ENCODE measurements at regions not wholly inside any gene's neighbourhood (a gene's known extent, or its start where the extent isn't known, plus 50 kb on each side); places are given as distances from the start of the nearest gene placed in this dataset.

DNA sequence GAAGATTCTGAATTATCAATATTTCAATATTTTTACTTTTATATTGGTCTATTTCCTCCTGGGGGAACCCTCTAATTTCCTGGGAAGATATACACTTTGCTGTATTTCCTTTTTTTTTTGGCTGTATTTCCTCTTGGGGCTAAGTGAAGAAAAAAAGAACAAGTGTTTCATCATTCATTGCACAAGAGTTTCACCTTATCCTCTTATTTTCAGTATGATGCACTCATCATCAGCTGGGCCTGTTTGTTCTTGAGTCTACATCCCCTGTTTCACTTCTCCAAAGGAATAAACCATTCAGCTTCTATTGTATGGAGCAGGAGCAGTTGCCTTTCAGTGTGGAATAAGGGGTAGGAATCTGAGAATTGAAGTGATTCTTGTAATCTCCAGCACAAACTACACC, 210.8 kb downstream of the FAM170A start:
- no peak for DNase-seq (ENCODE audit: low read depth)
- H3K4me3 ChIP-seq (ENCODE audit: low read depth, low read length): no peak overlapping the region
- TF ChIP-seq, protein P1, sequence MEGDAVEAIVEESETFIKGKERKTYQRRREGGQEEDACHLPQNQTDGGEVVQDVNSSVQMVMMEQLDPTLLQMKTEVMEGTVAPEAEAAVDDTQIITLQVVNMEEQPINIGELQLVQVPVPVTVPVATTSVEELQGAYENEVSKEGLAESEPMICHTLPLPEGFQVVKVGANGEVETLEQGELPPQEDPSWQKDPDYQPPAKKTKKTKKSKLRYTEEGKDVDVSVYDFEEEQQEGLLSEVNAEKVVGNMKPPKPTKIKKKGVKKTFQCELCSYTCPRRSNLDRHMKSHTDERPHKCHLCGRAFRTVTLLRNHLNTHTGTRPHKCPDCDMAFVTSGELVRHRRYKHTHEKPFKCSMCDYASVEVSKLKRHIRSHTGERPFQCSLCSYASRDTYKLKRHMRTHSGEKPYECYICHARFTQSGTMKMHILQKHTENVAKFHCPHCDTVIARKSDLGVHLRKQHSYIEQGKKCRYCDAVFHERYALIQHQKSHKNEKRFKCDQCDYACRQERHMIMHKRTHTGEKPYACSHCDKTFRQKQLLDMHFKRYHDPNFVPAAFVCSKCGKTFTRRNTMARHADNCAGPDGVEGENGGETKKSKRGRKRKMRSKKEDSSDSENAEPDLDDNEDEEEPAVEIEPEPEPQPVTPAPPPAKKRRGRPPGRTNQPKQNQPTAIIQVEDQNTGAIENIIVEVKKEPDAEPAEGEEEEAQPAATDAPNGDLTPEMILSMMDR (IDR thresholded peaks at IDR 0.05; ENCODE audit: control insufficient read depth, extremely low read depth, insufficient read depth): no peak

DNA sequence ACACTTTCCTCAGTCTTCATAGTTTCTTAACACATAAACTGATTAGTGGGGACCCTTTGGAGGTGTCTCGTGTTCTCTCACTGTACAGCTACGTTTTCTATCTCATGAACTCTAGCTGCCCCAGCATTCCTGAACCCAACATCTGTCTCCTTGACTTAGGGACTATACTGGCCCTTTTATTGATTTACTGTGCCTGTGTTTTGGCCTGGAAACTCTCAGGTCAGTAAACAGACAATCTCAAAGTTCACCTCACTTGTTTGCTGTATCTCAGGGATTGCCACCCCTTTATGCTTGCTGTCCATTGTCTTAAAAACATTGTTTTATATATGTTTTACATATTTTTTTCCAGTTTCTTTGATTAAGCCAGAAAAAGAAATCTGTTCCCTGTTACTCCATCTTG, 222.8 kb downstream of the FAM170A start:
- DNase-seq (ENCODE audit: low read depth): no peak
- TF ChIP-seq, protein P1 (IDR thresholded peaks at IDR 0.05; ENCODE audit: control insufficient read depth, extremely low read depth, insufficient read depth): no peak
- H3K4me3 ChIP-seq (ENCODE audit: low read depth, low read length): no peak overlapping the region

DNA sequence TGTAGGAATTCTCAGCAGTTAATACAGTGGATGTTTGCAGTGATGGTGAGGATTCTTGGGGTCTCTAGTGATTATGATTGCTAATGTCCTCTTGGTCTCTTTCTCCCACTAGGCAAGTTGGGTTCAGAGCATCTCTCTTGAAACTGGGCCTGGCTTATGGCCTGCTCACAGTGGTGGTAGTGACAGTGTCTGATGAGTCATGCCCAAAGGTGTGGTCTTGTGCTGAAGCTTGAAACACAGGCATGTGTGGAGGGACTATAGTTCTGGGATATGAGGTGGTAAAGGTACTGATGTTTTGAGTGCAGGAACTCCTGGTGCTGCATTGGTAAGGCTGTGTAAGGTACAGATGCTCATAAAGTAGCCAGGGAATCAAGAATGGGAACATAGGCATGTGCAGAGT, 231.1 kb downstream of the FAM170A start:
- DNase-seq (ENCODE audit: low read depth): no peak
- TF ChIP-seq, protein P1 (IDR thresholded peaks at IDR 0.05; ENCODE audit: control insufficient read depth, extremely low read depth, insufficient read depth): no peak
- H3K4me3 ChIP-seq (ENCODE audit: low read depth, low read length): no peak overlapping the region

DNA sequence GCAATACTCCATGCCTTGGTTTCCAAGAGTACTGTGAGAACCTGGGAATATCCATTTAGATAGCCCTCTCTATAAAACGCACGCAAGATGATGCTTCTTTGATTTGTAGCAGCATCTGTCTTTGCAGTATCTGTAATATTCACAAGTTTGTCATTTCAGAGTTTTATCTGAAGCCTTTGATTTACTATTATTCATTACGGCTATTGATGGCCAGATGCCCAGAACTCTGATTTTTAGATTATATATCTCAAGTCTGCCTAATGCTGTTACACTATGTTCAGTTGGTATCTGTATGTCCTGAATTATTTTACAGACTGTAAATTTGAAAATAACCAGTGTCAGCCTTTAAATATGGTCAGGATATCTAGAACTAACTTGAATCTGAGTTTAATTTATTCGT, 233.3 kb downstream of the FAM170A start:
- TF ChIP-seq, protein P1 (IDR thresholded peaks at IDR 0.05; ENCODE audit: control insufficient read depth, extremely low read depth, insufficient read depth): no peak
- no peak for DNase-seq (ENCODE audit: low read depth)
- no peak overlapping the region for H3K4me3 ChIP-seq (ENCODE audit: low read depth, low read length)

DNA sequence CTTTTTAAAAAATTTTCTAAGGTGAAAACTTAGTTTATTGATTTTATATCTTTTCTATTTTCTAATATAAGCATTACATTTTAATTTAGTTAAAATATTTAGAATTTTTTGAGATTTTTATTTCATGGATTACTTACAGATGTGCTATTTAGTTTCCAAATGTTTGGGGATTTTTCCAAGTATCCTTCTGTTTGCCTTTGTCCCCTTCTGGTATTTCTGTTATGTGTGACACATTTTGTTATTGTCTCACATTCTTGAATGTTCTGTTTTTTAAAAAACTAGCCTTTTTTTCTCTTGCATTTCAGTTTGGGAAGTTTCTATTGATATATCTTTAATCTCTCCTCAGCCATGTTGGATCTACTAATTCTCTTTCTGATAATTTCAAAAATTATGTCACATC, 234.9 kb downstream of the FAM170A start:
- TF ChIP-seq, protein P1 (IDR thresholded peaks at IDR 0.05; ENCODE audit: control insufficient read depth, extremely low read depth, insufficient read depth): no peak
- DNase-seq (ENCODE audit: low read depth): no peak
- no peak overlapping the region for H3K4me3 ChIP-seq (ENCODE audit: low read depth, low read length)

DNA sequence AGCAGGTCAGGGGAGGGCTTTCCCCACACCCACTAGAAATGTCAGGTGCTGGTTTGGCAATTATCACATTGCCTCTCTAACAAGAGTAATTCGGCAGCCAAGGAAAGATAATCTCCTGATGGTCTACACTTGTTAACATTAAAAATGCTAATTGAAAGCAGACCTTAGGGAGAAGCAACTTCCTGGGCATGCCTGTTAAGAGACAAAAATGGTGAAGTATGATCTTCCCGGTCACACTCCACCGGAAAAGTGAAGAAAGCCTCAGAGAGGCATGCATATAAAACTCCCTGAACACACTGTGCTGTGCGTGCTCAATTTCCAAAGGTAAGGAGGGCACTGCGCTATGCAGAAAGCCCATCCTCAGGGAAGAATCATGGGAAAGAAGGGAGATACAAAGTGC, 244.3 kb downstream of the FAM170A start:
- H3K4me3 ChIP-seq (ENCODE audit: low read depth, low read length): no peak overlapping the region
- TF ChIP-seq, protein P1 (IDR thresholded peaks at IDR 0.05; ENCODE audit: control insufficient read depth, extremely low read depth, insufficient read depth): no peak
- DNase-seq (ENCODE audit: low read depth): no peak

DNA sequence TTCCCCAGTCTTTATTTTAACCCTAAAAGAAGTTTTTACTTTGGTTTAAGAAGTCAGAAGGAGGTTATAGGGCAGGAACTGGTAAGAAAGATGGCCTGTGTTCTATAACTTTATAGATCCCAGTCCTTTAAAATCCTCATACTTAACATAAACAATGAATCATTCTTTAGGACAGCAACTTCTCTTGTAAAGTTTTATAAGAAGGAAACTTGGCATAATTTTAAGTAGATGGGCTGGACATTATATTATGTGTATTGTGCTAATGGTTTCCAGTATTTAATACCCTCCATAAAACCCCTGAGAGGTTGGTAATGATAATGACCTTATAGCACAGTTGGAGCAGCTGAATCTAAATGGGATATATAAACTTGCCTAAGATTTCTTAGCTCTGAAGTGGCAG, 247.2 kb downstream of the FAM170A start:
- peak; percentile 95 for DNase-seq (ENCODE audit: low read depth)
- no peak overlapping the region for H3K4me3 ChIP-seq (ENCODE audit: low read depth, low read length)
- TF ChIP-seq, protein P1 (IDR thresholded peaks at IDR 0.05; ENCODE audit: control insufficient read depth, extremely low read depth, insufficient read depth): no peak

Data from LNCaP clone FGC (cell line).